IMR-90 (cell line): ENCODE measurements at regions not wholly inside any gene's neighbourhood (a gene's known extent, or its start where the extent isn't known, plus 50 kb on each side); places are given as distances from the start of the nearest gene placed in this dataset.

Experiments
- ATAC-seq: fragments of 200-7000 bp; cut with Tn5 transposase; 2 replicates; pipeline ENCODE4 v1.9.1; 2020; ENCODE audit warnings: low read depth, mild to moderate bottlenecking, moderate library complexity
- BruUV-seq: library from RNA; stranded (reverse); fragments of 400-500 nt; replicated peaks from 2 replicates; lab custom pipeline; 2021; lab: Mats Ljungman, UMichigan
- CTCF ChIA-PET: fragments of 300-600 bp; formaldehyde crosslinking; extraction: SDS; loops from one replicate; lab custom pipeline; 2021; ENCODE audit warnings: antibody characterized with exemption; lab: Yijun Ruan, JAX
- POLR2A ChIA-PET: fragments of 300-600 bp; sonication (Branson Sonifier 250); formaldehyde crosslinking; loops from one replicate; lab custom pipeline; 2022; ENCODE audit warnings: antibody characterized with exemption; ENCODE audit not compliant: unreplicated experiment; lab: Charles Lee
- DNase-seq: peaks from one replicate; pipeline ENCODE4 v3.0.0; 2013
- H2AFZ ChIP-seq: replicated peaks from 2 replicates; pipeline ENCODE3; 2013; ENCODE audit warnings: low read length, mild to moderate bottlenecking; ENCODE audit not compliant: poor library complexity
- H2AK5ac ChIP-seq: 2 replicates; pipeline ENCODE4 v1.6.1; 2013; ENCODE audit warnings: low read depth, low read length, inconsistent platforms
- H2AK9ac ChIP-seq: replicated peaks from 2 replicates; pipeline ENCODE3; 2013; ENCODE audit warnings: mild to moderate bottlenecking, low read depth, low read length, moderate library complexity; ENCODE audit not compliant: poor library complexity
- H2BK120ac ChIP-seq: 2 replicates; pipeline ENCODE4 v1.6.1; 2013; ENCODE audit warnings: low read depth, low read length, inconsistent platforms
- H2BK15ac ChIP-seq: 3 replicates; pipeline ENCODE4 v1.6.1; 2013; ENCODE audit warnings: low read depth, low read length, inconsistent platforms
- H2BK20ac ChIP-seq: 2 replicates; pipeline ENCODE4 v1.6.1; 2013; ENCODE audit warnings: low read depth, mild to moderate bottlenecking, inconsistent platforms, low read length, moderate library complexity
- H2BK5ac ChIP-seq: 2 replicates; pipeline ENCODE4 v1.6.1; 2013; ENCODE audit warnings: mild to moderate bottlenecking, low read depth, low read length, inconsistent platforms; ENCODE audit not compliant: poor library complexity, severe bottlenecking
- H3K14ac ChIP-seq: replicated peaks from 2 replicates; pipeline ENCODE4 v1.6.1; 2013; ENCODE audit warnings: low read depth, low read length, inconsistent platforms
- H3K18ac ChIP-seq: 2 replicates; pipeline ENCODE4 v1.6.1; 2013; ENCODE audit warnings: low read depth, low read length, control low read depth
- H3K23ac ChIP-seq: 2 replicates; pipeline ENCODE4 v1.6.1; 2013; ENCODE audit warnings: low read depth, low read length, inconsistent platforms
- H3K27ac ChIP-seq: 2 replicates; pipeline ENCODE4 v1.5.1; 2013; ENCODE audit warnings: mild to moderate bottlenecking, control low read depth, low read length; ENCODE audit not compliant: insufficient read depth
- H3K27me3 ChIP-seq: 2 replicates; pipeline ENCODE4 v1.6.1; 2013; ENCODE audit warnings: low read length; ENCODE audit not compliant: control insufficient read depth, insufficient read depth
- H3K36me3 ChIP-seq: 2 replicates; pipeline ENCODE4 v1.6.1; 2013; ENCODE audit warnings: low read length, mixed read lengths; ENCODE audit not compliant: control insufficient read depth, insufficient read depth
- H3K4ac ChIP-seq: 2 replicates; pipeline ENCODE4 v1.6.1; 2013; ENCODE audit warnings: low read depth, low read length, inconsistent platforms
- H3K4me1 ChIP-seq: 2 replicates; pipeline ENCODE4 v1.6.1; 2013; ENCODE audit warnings: low read length, mixed read lengths; ENCODE audit not compliant: control insufficient read depth, insufficient read depth
- H3K4me2 ChIP-seq: 2 replicates; pipeline ENCODE4 v1.6.1; 2013; ENCODE audit warnings: low read depth, mild to moderate bottlenecking, control low read depth, low read length, moderate library complexity
- H3K4me3 ChIP-seq: 2 replicates; pipeline ENCODE4 v1.5.1; 2013; ENCODE audit warnings: low read depth, mild to moderate bottlenecking, control low read depth, low read length, moderate library complexity; ENCODE audit not compliant: insufficient read depth
- H3K56ac ChIP-seq: 2 replicates; pipeline ENCODE4 v1.6.1; 2013; ENCODE audit warnings: low read length, inconsistent platforms; ENCODE audit not compliant: insufficient read depth; ENCODE audit errors: extremely low read depth
- H3K79me1 ChIP-seq, 2 experiments: 2 replicates each; pipeline ENCODE4 v1.6.1; 2013; ENCODE audit warnings: low read length in 2 of 2, inconsistent platforms in 1 of 2, low read depth in 1 of 2
- H3K9ac ChIP-seq: 2 replicates; pipeline ENCODE4 v1.6.1; 2013; ENCODE audit warnings: low read depth, low read length, control low read depth
- H3K9me1 ChIP-seq: 2 replicates; pipeline ENCODE4 v1.6.1; 2013; ENCODE audit warnings: low read length, inconsistent platforms; ENCODE audit not compliant: insufficient read depth
- H3K9me3 ChIP-seq: 2 replicates; pipeline ENCODE4 v1.6.1; 2013; ENCODE audit warnings: low read length; ENCODE audit not compliant: control insufficient read depth, insufficient read depth
- H4K20me1 ChIP-seq: 2 replicates; pipeline ENCODE4 v1.6.1; 2013; ENCODE audit warnings: low read length, inconsistent platforms; ENCODE audit not compliant: insufficient read depth
- H4K5ac ChIP-seq: 2 replicates; pipeline ENCODE4 v1.6.1; 2013; ENCODE audit warnings: mild to moderate bottlenecking, low read depth, low read length, control low read depth
- H4K8ac ChIP-seq, 2 experiments: 2 replicates each; pipeline ENCODE4 v1.6.1; 2013; ENCODE audit warnings: low read depth in 2 of 2, low read length in 2 of 2, control low read depth in 1 of 2, inconsistent platforms in 1 of 2
- H4K91ac ChIP-seq: 2 replicates; pipeline ENCODE4 v1.6.1; 2013; ENCODE audit warnings: low read depth, low read length, inconsistent platforms; ENCODE audit not compliant: insufficient read depth
- BHLHE40 ChIP-seq: fragments of 150-350 bp; IDR thresholded peaks from 2 replicates; pipeline ENCODE4 v1.6.1; 2016; ENCODE audit warnings: mild to moderate bottlenecking, low read depth, low read length
- CEBPB ChIP-seq: IDR thresholded peaks from 2 replicates; pipeline ENCODE4 v1.6.1; 2012; ENCODE audit warnings: low read depth, low read length, improper control_type of control experiment
- CHD1 ChIP-seq: IDR thresholded peaks from 2 replicates; pipeline ENCODE4 v1.6.1; 2012; ENCODE audit warnings: low read depth, low read length, improper control_type of control experiment
- MAFK ChIP-seq: IDR thresholded peaks from 2 replicates; pipeline ENCODE4 v1.6.1; 2012; ENCODE audit warnings: low read depth, low read length, improper control_type of control experiment
- MAZ ChIP-seq: IDR thresholded peaks from 2 replicates; pipeline ENCODE4 v1.6.1; 2012; ENCODE audit warnings: low read depth, mild to moderate bottlenecking, low read length, improper control_type of control experiment, moderate library complexity, borderline replicate concordance
- MXI1 ChIP-seq: IDR thresholded peaks from 2 replicates; pipeline ENCODE4 v1.6.1; 2012; ENCODE audit warnings: low read depth, mild to moderate bottlenecking, low read length, moderate library complexity, borderline replicate concordance
- NFE2L2 ChIP-seq: fragments of 150-350 bp; IDR thresholded peaks from 2 replicates; pipeline ENCODE4 v1.6.1; 2016; ENCODE audit warnings: low read depth, mild to moderate bottlenecking, low read length
- RAD21 ChIP-seq: IDR thresholded peaks from 2 replicates; pipeline ENCODE4 v1.6.1; 2012; ENCODE audit warnings: low read length, improper control_type of control experiment
- RCOR1 ChIP-seq: IDR thresholded peaks from 2 replicates; pipeline ENCODE4 v1.6.1; 2012; ENCODE audit warnings: mild to moderate bottlenecking, low read length, improper control_type of control experiment; ENCODE audit not compliant: insufficient replicate concordance
- RFX5 ChIP-seq: IDR thresholded peaks from 2 replicates; pipeline ENCODE4 v1.8.0; 2012; ENCODE audit warnings: low read depth, mild to moderate bottlenecking, low read length, moderate library complexity
- SMC3 ChIP-seq: fragments of 150-350 bp; IDR thresholded peaks from 2 replicates; pipeline ENCODE4 v1.6.1; 2016; ENCODE audit warnings: low read depth, mild to moderate bottlenecking, antibody characterized with exemption, low read length, moderate library complexity
- WGBS, 2 experiments: methylation state at CpG; one replicate each; pipeline versions ENCODE4 v1.1.5 to v1.1.7; 2013; ENCODE audit warnings: missing lambda C conversion rate in 2 of 2; ENCODE audit not compliant: insufficient read length in 1 of 2; ENCODE audit errors: extremely low coverage in 2 of 2; 5-methylcytosine and 5-hydroxymethylcytosine counted together
- dilution Hi-C: fragments of 300-500 bp; cut with HindIII; formaldehyde crosslinking; loops from one replicate; pipeline ENCODE4 v1.14.3; 2018; ENCODE audit warnings: low sequenced_read_pairs; ENCODE audit not compliant: unreplicated experiment
- in situ Hi-C: fragments of 300-500 bp; cut with MboI; formaldehyde crosslinking; loops from 3 replicates; pipeline ENCODE4 v1.14.3; 2019; ENCODE audit warnings: low sequenced_read_pairs, inconsistent platforms, mixed read lengths
- intact Hi-C: fragments of 100-400 bp; cut with micrococcal nuclease; formaldehyde crosslinking; loops from 2 replicates; pipeline ENCODE4 v1.10.0; 2022
- TF ChIP-seq, protein P1 (sequence below): conservative IDR thresholded peaks from 2 replicates; pipeline ENCODE4 v1.5.1; 2012; ENCODE audit warnings: mild to moderate bottlenecking, low read depth, low read length, improper control_type of control experiment
- TF ChIP-seq, protein P2 (sequence below): fragments of 150-350 bp; IDR thresholded peaks from 2 replicates; pipeline ENCODE4 v1.6.1; 2017; ENCODE audit warnings: mild to moderate bottlenecking, antibody characterized with exemption, low read length, low read depth

DNA sequence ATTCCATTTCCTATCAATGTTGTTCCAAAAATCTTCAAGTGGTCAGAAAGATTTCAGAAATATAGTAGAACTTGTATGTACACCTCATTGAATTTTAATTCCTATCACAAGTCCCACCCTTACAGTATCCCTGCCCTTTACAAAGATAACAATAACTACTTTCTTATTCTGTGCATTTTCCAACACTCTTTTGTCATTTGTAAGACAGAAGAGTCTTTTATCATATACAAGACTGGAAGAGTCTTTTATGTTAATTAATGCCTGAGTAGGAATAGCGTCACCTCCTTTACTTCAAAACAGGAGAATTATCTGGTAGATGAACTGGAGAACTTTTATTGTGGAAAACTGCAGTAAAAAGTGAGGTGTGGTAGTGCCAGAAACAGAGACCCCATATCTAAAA is 193.9 kb upstream of the SEMA3C start:
- Histone ChIP-seq H4K5ac (no peak overlapping the region), H3K23ac (no peak overlapping the region), H2BK15ac (no peak overlapping the region), H3K18ac (no peak overlapping the region), H2AK9ac (no peak overlapping the region), H3K79me1 (no peaks in the 10 kb centered on the region), H2BK20ac (no peak overlapping the region), H3K4me1 (peaks cover 2% of the 10 kb centered on the region; the same call in 1 of the 2 replicates), H3K56ac (no peak overlapping the region), H3K14ac (no peak overlapping the region), H2BK120ac (no peak overlapping the region), H3K9me1 (no peaks in the 10 kb centered on the region; the same call in 1 of the 2 replicates), H2AK5ac (no peak overlapping the region), H2BK5ac (no peak overlapping the region), H3K27me3 (no peaks in the 10 kb centered on the region), H3K4me2 (no peak overlapping the region), H4K20me1 (no peaks in the 10 kb centered on the region), H4K8ac (no peak overlapping the region), H3K4ac (no peak overlapping the region), H3K9ac (no peak overlapping the region), H3K36me3 (no peaks in the 10 kb centered on the region), H4K91ac (no peak overlapping the region), H3K27ac (no peak overlapping the region), H3K4me3 (no peak overlapping the region), H2AFZ (no peak overlapping the region), H3K9me3 (no peaks in the 10 kb centered on the region)
- no TSS peak for BruUV-seq
- POLR2A ChIA-PET = no interaction called here
- WGBS, 2 experiments = no CpG with 5 or more reads among the region's 1 CpG
- CTCF ChIA-PET = no interaction called here
- dilution Hi-C loops = no loop called here
- intact Hi-C loops = loop anchor here (10.0 kb wide), 1 partner anchor 288 kb away; no protein-coding TSS in a partner anchor
- no peak for DNase-seq
- ATAC-seq = no peak
- in situ Hi-C loops = no loop called here
- TF ChIP-seq BHLHE40 = no peak
- no peak for TF ChIP-seq CHD1
- TF ChIP-seq, protein P1, sequence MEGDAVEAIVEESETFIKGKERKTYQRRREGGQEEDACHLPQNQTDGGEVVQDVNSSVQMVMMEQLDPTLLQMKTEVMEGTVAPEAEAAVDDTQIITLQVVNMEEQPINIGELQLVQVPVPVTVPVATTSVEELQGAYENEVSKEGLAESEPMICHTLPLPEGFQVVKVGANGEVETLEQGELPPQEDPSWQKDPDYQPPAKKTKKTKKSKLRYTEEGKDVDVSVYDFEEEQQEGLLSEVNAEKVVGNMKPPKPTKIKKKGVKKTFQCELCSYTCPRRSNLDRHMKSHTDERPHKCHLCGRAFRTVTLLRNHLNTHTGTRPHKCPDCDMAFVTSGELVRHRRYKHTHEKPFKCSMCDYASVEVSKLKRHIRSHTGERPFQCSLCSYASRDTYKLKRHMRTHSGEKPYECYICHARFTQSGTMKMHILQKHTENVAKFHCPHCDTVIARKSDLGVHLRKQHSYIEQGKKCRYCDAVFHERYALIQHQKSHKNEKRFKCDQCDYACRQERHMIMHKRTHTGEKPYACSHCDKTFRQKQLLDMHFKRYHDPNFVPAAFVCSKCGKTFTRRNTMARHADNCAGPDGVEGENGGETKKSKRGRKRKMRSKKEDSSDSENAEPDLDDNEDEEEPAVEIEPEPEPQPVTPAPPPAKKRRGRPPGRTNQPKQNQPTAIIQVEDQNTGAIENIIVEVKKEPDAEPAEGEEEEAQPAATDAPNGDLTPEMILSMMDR = no peak
- no peak for TF ChIP-seq NFE2L2
- TF ChIP-seq, protein P2, sequence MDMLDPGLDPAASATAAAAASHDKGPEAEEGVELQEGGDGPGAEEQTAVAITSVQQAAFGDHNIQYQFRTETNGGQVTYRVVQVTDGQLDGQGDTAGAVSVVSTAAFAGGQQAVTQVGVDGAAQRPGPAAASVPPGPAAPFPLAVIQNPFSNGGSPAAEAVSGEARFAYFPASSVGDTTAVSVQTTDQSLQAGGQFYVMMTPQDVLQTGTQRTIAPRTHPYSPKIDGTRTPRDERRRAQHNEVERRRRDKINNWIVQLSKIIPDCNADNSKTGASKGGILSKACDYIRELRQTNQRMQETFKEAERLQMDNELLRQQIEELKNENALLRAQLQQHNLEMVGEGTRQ = no peak
- no peak for TF ChIP-seq MXI1
- TF ChIP-seq RCOR1 = no peak
- TF ChIP-seq CEBPB = no peak
- TF ChIP-seq MAFK = no peak
- no peak for TF ChIP-seq RFX5
- TF ChIP-seq RAD21 = no peak
- TF ChIP-seq SMC3 = no peak
- TF ChIP-seq MAZ = no peak
